SK-MEL-5 (cell line): ENCODE measurements at regions not wholly inside any gene's neighbourhood (a gene's known extent, or its start where the extent isn't known, plus 50 kb on each side); places are given as distances from the start of the nearest gene placed in this dataset.
"Not testable (repeated sequence)": the region's sequence is repeated elsewhere in the genome, so short reads cannot be mapped to it uniquely, and the experiment has no call there.

Experiments
- DNase-seq: peaks from one replicate; pipeline ENCODE4 v3.0.0-alpha.2; 2016; ENCODE audit warnings: low read depth, low spot score
- in situ Hi-C: cut with HindIII; loops from 2 replicates; pipeline ENCODE4 v1.10.0; 2016; ENCODE audit warnings: low sequenced_read_pairs, high pct_unique_total_duplicates, low pct_unique_long_range_greater_than_20kb

- in situ Hi-C loops: no loop called here
- DNase-seq: peak; percentile 75
Observed at GRCh38 chr6:3624250-3625136, 127.0 kb downstream of the PXDC1 start.

- in situ Hi-C loops: no loop called here
- DNase-seq: no peak
Observed at GRCh38 chr6:3623451-3624249, 127.9 kb downstream of the PXDC1 start.

GRCh38 chr6:3621411-3621810, 130.1 kb downstream of the PXDC1 start:
- no peak for DNase-seq
- in situ Hi-C loops: no loop called here

GRCh38 chr6:3620937-3621336, 130.6 kb downstream of the PXDC1 start:
- no peak for DNase-seq
- in situ Hi-C loops: no loop called here

- in situ Hi-C loops: no loop called here
Observed at GRCh38 chr6:3620389-3620788, 131.1 kb downstream of the PXDC1 start.

GRCh38 chr6:3619800-3620199, 131.7 kb downstream of the PXDC1 start:
- in situ Hi-C loops: no loop called here
- no peak for DNase-seq

More at GRCh38 chr6:3620389-3620788, 131.1 kb downstream of the PXDC1 start:
- DNase-seq: no peak

- in situ Hi-C loops: no loop called here
- DNase-seq: no peak
Observed at GRCh38 chr6:3619201-3619600, 132.3 kb downstream of the PXDC1 start.

- in situ Hi-C loops: no loop called here
- no peak for DNase-seq
Observed at GRCh38 chr6:3618642-3619041, 132.9 kb downstream of the PXDC1 start.

- in situ Hi-C loops: no loop called here
- no peak for DNase-seq
Observed at GRCh38 chr6:3617681-3618311, 133.7 kb downstream of the PXDC1 start.

GRCh38 chr6:3617192-3617631, 134.3 kb downstream of the PXDC1 start:
- DNase-seq: no peak
- in situ Hi-C loops: no loop called here

GRCh38 chr6:3616565-3617176, 134.8 kb downstream of the PXDC1 start:
- in situ Hi-C loops: no loop called here
- DNase-seq: no peak

- in situ Hi-C loops: no loop called here
- no peak for DNase-seq
Observed at GRCh38 chr6:3615391-3616380, 135.8 kb downstream of the PXDC1 start.

- in situ Hi-C loops: no loop called here
- no peak for DNase-seq
Observed at GRCh38 chr6:3614918-3615317, 136.6 kb downstream of the PXDC1 start.

- in situ Hi-C loops, DNase-seq: not testable (repeated sequence)
Observed at GRCh38 chr6:3613565-3613964, 137.9 kb downstream of the PXDC1 start.

GRCh38 chr6:3612341-3613041, 139.0 kb downstream of the PXDC1 start:
- in situ Hi-C loops: no loop called here
- DNase-seq: peak; percentile 19

- in situ Hi-C loops: no loop called here
- DNase-seq: no peak
Observed at GRCh38 chr6:3610921-3611320, 140.6 kb downstream of the PXDC1 start.
